ENCODE measurements at regions not wholly inside any gene's neighbourhood (a gene's known extent, or its start where the extent isn't known, plus 50 kb on each side); places are given as distances from the start of the nearest gene placed in this dataset.

GRCh38 chr3:104785947-104786346 is 580.8 kb upstream of the ALCAM start:
- no peaks in the 10 kb centered on the region for H3K27me3 ChIP-seq (ENCODE audit: insufficient read depth, low read depth, low read length)
- H4K20me1 ChIP-seq (ENCODE audit: insufficient read depth): no peaks in the 10 kb centered on the region
- no peak overlapping the region for H3K9ac ChIP-seq (ENCODE audit: low read length)
- no peaks in the 10 kb centered on the region for H3K9me2 ChIP-seq (ENCODE audit: insufficient read depth, low read length)
- H3K27ac ChIP-seq (ENCODE audit: low read length): no peak overlapping the region
- no peak overlapping the region for H3K4me3 ChIP-seq (ENCODE audit: low read length)
- no peaks in the 10 kb centered on the region for H3K79me2 ChIP-seq (replicated peaks; ENCODE audit: insufficient read depth, low read length)
- no peaks in the 10 kb centered on the region for H3K36me3 ChIP-seq (ENCODE audit: insufficient read depth, low read length)
- H3K4me2 ChIP-seq (ENCODE audit: low read length): no peak overlapping the region
- no peaks in the 10 kb centered on the region for H3F3A ChIP-seq (ENCODE audit: insufficient read depth, low read length, poor library complexity, severe bottlenecking)
- TF ChIP-seq POLR2AphosphoS5 (IDR thresholded peaks at IDR 0.05): no peak
- TF ChIP-seq SMC3 (conservative IDR thresholded peaks at IDR 0.05; ENCODE audit: poor library complexity): no peak
- TF ChIP-seq TAF1 (IDR thresholded peaks at IDR 0.05; ENCODE audit: low read depth): no peak
- TF ChIP-seq EZH2 (IDR thresholded peaks at IDR 0.05; ENCODE audit: borderline replicate concordance, insufficient read depth, low read length, poor library complexity, severe bottlenecking): no peak
- TF ChIP-seq RAD21 (conservative IDR thresholded peaks at IDR 0.05): no peak
- TF ChIP-seq CTCF (IDR thresholded peaks at IDR 0.05; ENCODE audit: poor library complexity, severe bottlenecking): no peak
- TF ChIP-seq EP300 (conservative IDR thresholded peaks at IDR 0.05; ENCODE audit: poor library complexity, severe bottlenecking): no peak
- TF ChIP-seq REST (IDR thresholded peaks at IDR 0.05; ENCODE audit: borderline replicate concordance): no peak
- TF ChIP-seq MXI1 (conservative IDR thresholded peaks at IDR 0.05; ENCODE audit: poor library complexity, severe bottlenecking): no peak
- no peak overlapping the region for H2AFZ ChIP-seq (ENCODE audit: low read depth, low read length)
- no peaks in the 10 kb centered on the region for H3K9me3 ChIP-seq (ENCODE audit: low read length)

- Histone ChIP-seq H3K27me3 (ENCODE audit: insufficient read depth, low read depth, low read length) (no peaks in the 10 kb centered on the region), H3K9ac (ENCODE audit: low read length) (no peak overlapping the region), H3K4me2 (ENCODE audit: low read length) (no peak overlapping the region), H3K4me3 (ENCODE audit: low read length) (no peak overlapping the region), H3K79me2 (replicated peaks; ENCODE audit: insufficient read depth, low read length) (no peaks in the 10 kb centered on the region), H3K27ac (ENCODE audit: low read length) (no peak overlapping the region), H2AFZ (ENCODE audit: low read depth, low read length) (no peak overlapping the region), H3K36me3 (ENCODE audit: insufficient read depth, low read length) (no peaks in the 10 kb centered on the region), H3F3A (ENCODE audit: insufficient read depth, low read length, poor library complexity, severe bottlenecking) (no peaks in the 10 kb centered on the region), H4K20me1 (ENCODE audit: insufficient read depth) (no peaks in the 10 kb centered on the region), H3K9me2 (ENCODE audit: insufficient read depth, low read length) (no peaks in the 10 kb centered on the region), H3K9me3 (ENCODE audit: low read length) (no peaks in the 10 kb centered on the region)
- TF ChIP-seq REST (IDR thresholded peaks at IDR 0.05; ENCODE audit: borderline replicate concordance) (no peak), EZH2 (IDR thresholded peaks at IDR 0.05; ENCODE audit: borderline replicate concordance, insufficient read depth, low read length, poor library complexity, severe bottlenecking) (no peak), SMC3 (conservative IDR thresholded peaks at IDR 0.05; ENCODE audit: poor library complexity) (no peak), MXI1 (conservative IDR thresholded peaks at IDR 0.05; ENCODE audit: poor library complexity, severe bottlenecking) (no peak), RAD21 (conservative IDR thresholded peaks at IDR 0.05) (no peak), CTCF (IDR thresholded peaks at IDR 0.05; ENCODE audit: poor library complexity, severe bottlenecking) (no peak), POLR2AphosphoS5 (IDR thresholded peaks at IDR 0.05) (no peak), EP300 (conservative IDR thresholded peaks at IDR 0.05; ENCODE audit: poor library complexity, severe bottlenecking) (no peak), TAF1 (IDR thresholded peaks at IDR 0.05; ENCODE audit: low read depth) (no peak)
These were observed 579.4 kb upstream of the ALCAM start for GRCh38 chr3:104787306-104787705.
